GM13976 (cell line): ENCODE measurements at regions not wholly inside any gene's neighbourhood (a gene's known extent, or its start where the extent isn't known, plus 50 kb on each side); places are given as distances from the start of the nearest gene placed in this dataset.

ENCODE experiments used
- DNase-seq: peaks from one replicate; pipeline ENCODE4 v3.0.0; 2012; ENCODE audit warnings: low spot score
- in situ Hi-C: fragments of 300-500 bp; cut with MboI; formaldehyde crosslinking; loops from one replicate; pipeline ENCODE4 v1.12.0; 2022; ENCODE audit warnings: low sequenced_read_pairs, mixed read lengths, inconsistent platforms; ENCODE audit not compliant: unreplicated experiment
- TF ChIP-seq, protein P1 (sequence below): IDR thresholded peaks from 2 replicates; pipeline ENCODE4 v1.5.1; 2012; ENCODE audit warnings: borderline replicate concordance, mild to moderate bottlenecking; ENCODE audit not compliant: insufficient read depth; ENCODE audit errors: extremely low read depth, missing control alignments, control extremely low read depth

DNA sequence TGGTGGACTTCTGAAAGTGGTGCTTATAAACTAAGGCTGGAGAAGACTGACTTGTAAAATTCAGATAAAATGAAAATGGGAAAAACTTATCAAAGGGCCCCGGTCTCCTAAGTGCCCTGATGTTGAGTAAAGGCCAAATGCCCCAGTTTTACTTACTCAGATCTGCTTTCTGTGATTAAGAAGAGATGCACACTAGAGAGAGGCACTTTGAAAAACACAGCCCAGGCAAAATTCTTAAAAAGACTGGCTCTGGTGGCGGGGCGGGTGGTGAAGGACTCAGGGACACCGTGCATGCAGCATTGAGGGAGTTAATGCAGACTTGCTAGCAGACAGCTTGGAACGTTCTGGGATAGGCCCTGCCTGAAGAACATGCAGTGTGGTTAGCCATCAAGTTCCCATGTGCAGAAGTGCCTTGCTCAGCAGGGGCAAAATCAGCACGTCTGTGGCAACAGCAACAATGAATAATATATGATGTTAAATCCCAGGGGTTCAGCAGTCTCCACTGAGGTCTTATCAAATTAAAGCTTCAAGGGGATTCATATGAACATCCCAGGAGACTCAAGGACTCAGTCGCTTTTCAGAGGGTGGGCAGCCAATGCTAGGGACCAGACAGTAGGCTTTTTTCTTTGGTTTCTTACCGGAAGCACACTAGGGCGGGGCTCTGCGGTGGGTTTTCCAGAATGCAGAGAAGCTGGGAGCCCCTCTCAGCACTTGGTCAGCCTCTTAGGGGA is 105.0 kb downstream of the DAD1 start:
- TF ChIP-seq, protein P1, sequence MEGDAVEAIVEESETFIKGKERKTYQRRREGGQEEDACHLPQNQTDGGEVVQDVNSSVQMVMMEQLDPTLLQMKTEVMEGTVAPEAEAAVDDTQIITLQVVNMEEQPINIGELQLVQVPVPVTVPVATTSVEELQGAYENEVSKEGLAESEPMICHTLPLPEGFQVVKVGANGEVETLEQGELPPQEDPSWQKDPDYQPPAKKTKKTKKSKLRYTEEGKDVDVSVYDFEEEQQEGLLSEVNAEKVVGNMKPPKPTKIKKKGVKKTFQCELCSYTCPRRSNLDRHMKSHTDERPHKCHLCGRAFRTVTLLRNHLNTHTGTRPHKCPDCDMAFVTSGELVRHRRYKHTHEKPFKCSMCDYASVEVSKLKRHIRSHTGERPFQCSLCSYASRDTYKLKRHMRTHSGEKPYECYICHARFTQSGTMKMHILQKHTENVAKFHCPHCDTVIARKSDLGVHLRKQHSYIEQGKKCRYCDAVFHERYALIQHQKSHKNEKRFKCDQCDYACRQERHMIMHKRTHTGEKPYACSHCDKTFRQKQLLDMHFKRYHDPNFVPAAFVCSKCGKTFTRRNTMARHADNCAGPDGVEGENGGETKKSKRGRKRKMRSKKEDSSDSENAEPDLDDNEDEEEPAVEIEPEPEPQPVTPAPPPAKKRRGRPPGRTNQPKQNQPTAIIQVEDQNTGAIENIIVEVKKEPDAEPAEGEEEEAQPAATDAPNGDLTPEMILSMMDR: no peak
- no peak for DNase-seq
- in situ Hi-C loops: no loop called here

DNA sequence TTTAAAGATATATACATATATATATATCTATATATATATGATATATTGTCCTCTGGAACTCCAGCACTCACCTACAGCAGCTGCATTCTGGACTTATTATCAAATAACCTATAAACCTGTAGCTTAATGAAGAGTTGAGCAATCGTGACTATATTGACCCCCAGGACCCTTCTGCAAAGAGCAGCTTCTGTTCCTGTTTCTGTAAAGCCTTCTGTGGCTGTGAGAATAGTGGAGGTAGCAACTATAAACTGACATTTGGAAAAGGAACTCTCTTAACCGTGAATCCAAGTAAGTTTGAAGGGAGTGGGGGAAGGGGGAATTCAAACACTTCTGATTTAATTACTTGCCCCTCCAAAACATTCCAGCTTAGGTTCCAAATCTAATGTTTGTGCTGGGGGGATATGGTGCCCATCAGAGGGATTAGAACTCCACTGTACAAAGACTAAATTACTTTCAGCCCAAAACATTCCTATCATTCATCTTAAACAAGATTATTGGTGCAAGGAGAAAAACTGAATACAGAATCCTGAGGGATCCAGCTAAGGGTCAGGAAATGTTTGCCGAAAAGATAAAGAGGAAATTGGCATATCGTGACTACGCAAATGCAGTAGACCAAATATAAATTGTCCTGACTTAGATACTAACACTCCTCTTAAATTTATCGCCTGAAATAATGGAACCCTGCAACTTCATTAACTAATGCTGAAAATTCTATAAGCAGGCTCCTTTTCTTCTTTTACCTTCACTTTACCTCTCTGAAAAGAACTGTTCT is 106.1 kb downstream of the DAD1 start:
- in situ Hi-C loops: no loop called here
- TF ChIP-seq, protein P1: no peak
- no peak for DNase-seq

DNA sequence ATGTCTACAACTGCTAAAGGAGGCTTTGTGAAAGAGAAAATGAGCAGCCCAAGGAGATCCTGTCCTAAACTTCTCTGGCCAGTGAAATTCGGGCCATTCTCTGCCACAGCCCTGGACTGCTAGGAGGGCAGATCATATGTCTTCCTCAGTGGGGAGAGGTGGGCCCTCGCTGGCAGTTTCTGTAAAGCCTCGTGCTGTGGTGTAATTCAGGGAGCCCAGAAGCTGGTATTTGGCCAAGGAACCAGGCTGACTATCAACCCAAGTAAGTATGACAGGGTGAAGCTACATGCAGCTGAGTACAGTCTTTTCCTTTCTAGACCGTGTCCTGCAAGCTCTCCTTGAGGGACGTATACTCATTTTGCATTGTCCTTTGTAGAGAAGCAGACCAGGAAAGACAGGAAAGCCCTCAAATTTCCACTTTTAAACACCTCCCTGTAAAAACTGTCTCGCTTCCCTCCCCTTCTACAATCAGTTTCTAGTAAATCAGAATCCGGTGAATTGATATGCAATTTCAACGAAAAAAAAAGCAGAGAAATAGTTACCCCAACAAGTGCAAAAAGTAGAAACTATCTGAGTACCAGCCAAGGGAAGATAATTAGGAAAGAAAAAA is 106.8 kb downstream of the DAD1 start:
- in situ Hi-C loops: no loop called here
- no peak for DNase-seq

DNA sequence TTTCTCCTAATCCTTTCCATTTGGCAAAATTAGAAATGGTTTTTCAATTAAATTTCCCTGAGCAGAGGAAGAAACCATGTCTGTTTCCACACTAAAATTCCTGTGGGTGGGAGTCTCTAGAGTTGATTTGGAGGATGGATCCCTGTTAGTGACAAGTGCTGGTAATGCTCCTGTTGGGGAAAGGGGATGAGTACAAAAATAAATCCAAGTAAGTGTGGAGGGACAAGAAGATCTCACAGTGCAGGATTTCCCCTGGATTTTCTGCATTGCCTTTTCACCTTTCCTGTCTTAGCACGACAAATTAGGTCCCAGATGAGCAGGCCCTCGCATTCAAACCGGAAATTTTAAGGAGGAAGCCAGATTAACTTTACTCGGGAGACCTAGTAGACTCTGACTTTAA is 107.5 kb downstream of the DAD1 start:
- in situ Hi-C loops: no loop called here
- DNase-seq: no peak
- TF ChIP-seq, protein P1: no peak

More for the DNA sequence above, 106.8 kb downstream of the DAD1 start:
- TF ChIP-seq, protein P1: no peak

DNA sequence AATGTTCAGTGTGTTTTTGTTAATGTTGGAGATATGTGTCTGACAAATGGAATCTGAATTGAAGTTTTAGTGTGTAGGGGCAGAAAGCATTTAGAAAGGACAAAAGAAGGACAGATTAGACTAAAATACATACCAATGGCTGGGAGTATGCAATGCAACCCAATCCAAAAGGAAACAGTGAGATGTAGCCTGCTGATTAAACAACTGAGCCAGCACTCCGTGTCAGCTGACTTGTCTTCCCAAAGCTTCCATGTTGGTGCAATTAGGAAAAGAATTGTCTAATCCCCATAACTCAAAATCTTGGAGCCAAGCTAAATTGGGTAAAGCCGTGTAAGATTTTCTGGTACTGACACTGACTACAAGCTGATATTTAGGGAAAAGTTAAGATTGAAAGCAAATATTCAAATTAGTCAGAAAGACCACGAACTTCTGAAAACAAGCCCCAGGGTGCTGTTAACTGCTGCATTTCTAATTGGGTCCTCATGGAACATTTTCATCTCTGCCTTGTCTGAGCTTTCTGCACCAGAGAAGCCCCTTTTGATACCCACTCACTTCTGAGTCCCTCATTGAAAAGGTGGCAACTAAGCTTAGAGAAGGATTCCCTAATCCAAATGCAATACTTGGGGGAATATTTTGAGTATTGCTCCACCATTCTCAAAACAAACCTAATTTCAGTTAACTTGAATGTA is 109.1 kb downstream of the DAD1 start:
- in situ Hi-C loops: no loop called here
- TF ChIP-seq, protein P1: no peak

DNA sequence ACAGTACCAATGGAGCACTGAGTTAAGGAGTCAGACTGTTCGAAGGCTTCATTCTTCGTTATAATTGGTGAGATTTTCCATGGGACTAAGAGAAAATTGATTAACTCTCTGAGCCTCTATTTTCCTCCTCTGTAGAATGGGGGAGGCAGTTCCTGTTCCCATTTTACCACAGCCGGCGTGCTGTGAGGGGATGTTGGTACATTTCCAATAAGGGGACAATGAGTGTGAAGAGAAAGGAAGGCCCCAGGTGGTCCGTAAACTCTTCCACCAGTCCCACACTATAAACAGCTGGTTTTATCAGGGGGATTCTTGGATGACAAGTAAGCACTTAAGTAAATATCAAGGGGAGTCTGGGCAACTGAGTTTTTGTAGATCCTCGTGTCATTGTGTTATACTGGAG is 109.9 kb downstream of the DAD1 start:
- in situ Hi-C loops: no loop called here
- DNase-seq: no peak

More for the DNA sequence above, 109.1 kb downstream of the DAD1 start:
- DNase-seq: no peak

More for the DNA sequence above, 109.9 kb downstream of the DAD1 start:
- TF ChIP-seq, protein P1: no peak
